ENCODE measurements at regions not wholly inside any gene's neighbourhood (a gene's known extent, or its start where the extent isn't known, plus 50 kb on each side); places are given as distances from the start of the nearest gene placed in this dataset.

DNA sequence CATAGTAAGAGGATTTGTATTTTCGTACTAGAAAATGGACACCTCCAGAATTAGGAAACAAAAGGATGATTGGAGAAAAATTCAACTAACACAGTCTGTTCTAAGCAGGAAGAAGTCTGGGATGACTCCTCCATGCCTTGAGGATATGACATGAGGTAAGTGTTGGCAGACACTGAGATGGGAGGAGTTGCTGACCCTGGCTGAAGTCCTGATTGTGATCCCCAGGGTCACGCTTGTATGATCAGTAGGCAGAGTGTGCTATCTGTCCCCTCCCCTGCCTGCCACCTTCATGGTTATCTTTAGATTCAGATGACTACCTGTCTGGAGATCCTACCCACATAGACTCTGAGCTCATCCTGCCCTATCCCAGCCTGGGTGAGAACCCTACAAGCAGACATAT, 249.1 kb downstream of the C1orf94 start:
- TF ChIP-seq, protein P1, sequence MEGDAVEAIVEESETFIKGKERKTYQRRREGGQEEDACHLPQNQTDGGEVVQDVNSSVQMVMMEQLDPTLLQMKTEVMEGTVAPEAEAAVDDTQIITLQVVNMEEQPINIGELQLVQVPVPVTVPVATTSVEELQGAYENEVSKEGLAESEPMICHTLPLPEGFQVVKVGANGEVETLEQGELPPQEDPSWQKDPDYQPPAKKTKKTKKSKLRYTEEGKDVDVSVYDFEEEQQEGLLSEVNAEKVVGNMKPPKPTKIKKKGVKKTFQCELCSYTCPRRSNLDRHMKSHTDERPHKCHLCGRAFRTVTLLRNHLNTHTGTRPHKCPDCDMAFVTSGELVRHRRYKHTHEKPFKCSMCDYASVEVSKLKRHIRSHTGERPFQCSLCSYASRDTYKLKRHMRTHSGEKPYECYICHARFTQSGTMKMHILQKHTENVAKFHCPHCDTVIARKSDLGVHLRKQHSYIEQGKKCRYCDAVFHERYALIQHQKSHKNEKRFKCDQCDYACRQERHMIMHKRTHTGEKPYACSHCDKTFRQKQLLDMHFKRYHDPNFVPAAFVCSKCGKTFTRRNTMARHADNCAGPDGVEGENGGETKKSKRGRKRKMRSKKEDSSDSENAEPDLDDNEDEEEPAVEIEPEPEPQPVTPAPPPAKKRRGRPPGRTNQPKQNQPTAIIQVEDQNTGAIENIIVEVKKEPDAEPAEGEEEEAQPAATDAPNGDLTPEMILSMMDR (IDR thresholded peaks at IDR 0.05) = no peak
- TF ChIP-seq ZFX (IDR thresholded peaks at IDR 0.05; ENCODE audit: borderline replicate concordance) = no peak
